Aorta (tissue), 5 donors: ENCODE measurements at regions not wholly inside any gene's neighbourhood (a gene's known extent, or its start where the extent isn't known, plus 50 kb on each side); places are given as distances from the start of the nearest gene placed in this dataset.

Experiments used
- ATAC-seq: fragments of 200-7000 bp; cut with Tn5 transposase; one replicate; pipeline ENCODE4 v1.9.1; 2022; ENCODE audit warnings: moderate library complexity; ENCODE audit not compliant: low FRiP score
- DNase-seq, 2 donors: peaks; one replicate each; pipeline ENCODE4 v3.0.0-alpha.2; 2020
- H3K27ac ChIP-seq, 2 donors: one replicate each; pipeline ENCODE4 v1.5.1; 2013; ENCODE audit warnings: low read length in 2 of 2, mild to moderate bottlenecking in 2 of 2, moderate library complexity in 2 of 2, control low read depth in 1 of 2, inconsistent platforms in 1 of 2, low read depth in 1 of 2
- H3K27me3 ChIP-seq, 2 donors: one replicate each; pipeline ENCODE4 v1.6.1; 2013; ENCODE audit warnings: control low read depth in 1 of 2, low read length in 1 of 2, mild to moderate bottlenecking in 1 of 2, moderate library complexity in 1 of 2; ENCODE audit not compliant: insufficient read depth in 2 of 2, control insufficient read depth in 1 of 2
- H3K36me3 ChIP-seq, 2 donors: one replicate each; pipeline ENCODE4 v1.6.1; 2013; ENCODE audit warnings: control low read depth in 1 of 2, low read length in 1 of 2, mild to moderate bottlenecking in 1 of 2; ENCODE audit not compliant: insufficient read depth in 2 of 2, control insufficient read depth in 1 of 2
- H3K4me1 ChIP-seq, 2 donors: one replicate each; pipeline ENCODE4 v1.6.1; 2013; ENCODE audit warnings: low read length in 2 of 2, control low read depth in 1 of 2, mild to moderate bottlenecking in 1 of 2, moderate library complexity in 1 of 2; ENCODE audit not compliant: insufficient read depth in 2 of 2, control insufficient read depth in 1 of 2
- H3K4me3 ChIP-seq, 2 donors: one replicate each; pipeline ENCODE4 v1.5.1; 2013; ENCODE audit warnings: low read length in 2 of 2, control low read depth in 1 of 2, mild to moderate bottlenecking in 1 of 2
- H3K9me3 ChIP-seq: one replicate; pipeline ENCODE4 v1.6.1; 2013; ENCODE audit warnings: mild to moderate bottlenecking, low read length; ENCODE audit not compliant: control insufficient read depth
- WGBS, 2 donors: extraction: QIAGEN DNeasy Blood & Tissue Kit; methylation state at CpG; one replicate each; pipeline ENCODE4 v1.1.7; 2013; 5-methylcytosine and 5-hydroxymethylcytosine counted together
- intact Hi-C, 2 donors: fragments of 100-400 bp; cut with DNase I; formaldehyde crosslinking; loops; one replicate each; pipeline versions ENCODE4 v1.14.2 to v1.15.0; 2022
- donor health status: healthy with polysubstance abuse.
- donor health status: Bipolar disorder and iron deficiency.
- donor health status: DM: no; HTN: no; CAD: no.
- donor health status: DM: no; HTN: no; CAD: no.
- donor health status: DM: yes; HTN: yes; CAD: no.

DNA sequence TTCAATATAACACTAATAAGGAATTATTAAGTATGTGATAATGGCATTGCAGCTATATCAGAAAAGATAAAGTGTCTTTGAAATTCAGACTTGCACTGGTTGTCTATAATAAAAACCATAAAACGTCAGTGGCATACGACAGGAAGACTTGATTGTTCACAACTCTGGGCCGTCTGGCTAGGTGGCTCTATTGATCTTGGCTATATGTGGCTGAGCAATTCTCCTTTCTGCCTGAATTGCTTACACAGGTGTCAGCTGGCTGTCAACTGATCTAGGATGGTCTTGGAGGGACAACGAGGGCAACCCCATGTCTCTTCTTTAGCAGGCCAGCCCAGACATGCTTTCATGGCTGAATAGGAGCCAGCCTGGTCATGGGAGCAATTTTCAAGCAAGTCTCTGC, 359.1 kb downstream of the QKI start:
- no peak overlapping the region for H3K27ac ChIP-seq
- 68 to 73% methylated on average over 4 of the region's 4 CpGs for WGBS, 2 donors

GRCh38 chr6:163772701-163773100, 358.2 kb downstream of the QKI start:
- Histone ChIP-seq H3K36me3 (no peaks in the 10 kb centered on the region), H3K27ac (no peak overlapping the region), H3K9me3 (peaks cover 1% of the 10 kb centered on the region), H3K4me3 (no peak overlapping the region), H3K27me3 (no peaks in the 10 kb centered on the region), H3K4me1 (no peaks in the 10 kb centered on the region)
- DNase-seq (no peak), ATAC-seq (no peak)
- 77 to 91% methylated on average over 1 of the region's 1 CpG for WGBS, 2 donors
- intact Hi-C loops, result no loop called here

More for the DNA sequence above, 359.1 kb downstream of the QKI start:
- H3K9me3 ChIP-seq, result peaks cover 1% of the 10 kb centered on the region
- ATAC-seq (no peak), DNase-seq (no peak)
- H3K4me1 ChIP-seq, result no peaks in the 10 kb centered on the region
- intact Hi-C loops, result no loop called here
- no peaks in the 10 kb centered on the region for H3K36me3 ChIP-seq
- H3K4me3 ChIP-seq, result no peak overlapping the region
- no peaks in the 10 kb centered on the region for H3K27me3 ChIP-seq

DNA sequence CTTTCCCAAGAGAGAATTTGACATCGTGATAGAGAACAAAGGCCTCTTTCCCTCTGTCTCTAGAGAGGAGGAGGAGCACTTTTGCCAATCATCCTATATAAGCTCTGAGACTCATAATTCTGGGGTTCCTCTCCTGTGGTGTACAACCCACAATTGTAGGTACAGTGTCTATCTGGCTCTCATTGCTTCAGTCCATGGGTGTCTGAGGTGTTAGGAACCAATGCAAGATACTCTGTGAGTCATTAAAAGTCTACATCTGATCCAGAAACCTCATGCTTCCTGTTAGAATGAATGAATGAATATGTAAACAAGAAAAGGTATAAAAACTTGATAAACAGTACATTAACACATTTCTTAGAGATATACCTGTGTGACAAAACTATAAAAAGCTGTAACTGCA, 356.7 kb downstream of the QKI start:
- intact Hi-C loops, result no loop called here
- no peak for DNase-seq
- WGBS, 2 donors, result 68 to 70% methylated on average over 1 of the region's 1 CpG
- Histone ChIP-seq H3K4me3 (no peak overlapping the region), H3K4me1 (no peaks in the 10 kb centered on the region), H3K9me3 (peaks cover 1% of the 10 kb centered on the region), H3K27ac (no peak overlapping the region), H3K36me3 (no peaks in the 10 kb centered on the region), H3K27me3 (no peaks in the 10 kb centered on the region)
- no peak for ATAC-seq

- Histone ChIP-seq H3K27me3 (no peaks in the 10 kb centered on the region), H3K27ac (no peak overlapping the region), H3K4me3 (no peak overlapping the region), H3K9me3 (no peaks in the 10 kb centered on the region), H3K36me3 (no peaks in the 10 kb centered on the region), H3K4me1 (no peaks in the 10 kb centered on the region)
- intact Hi-C loops, result no loop called here
- DNase-seq (no peak), ATAC-seq (no peak)
Measured at GRCh38 chr6:163768905-163769304, 354.4 kb downstream of the QKI start.

DNA sequence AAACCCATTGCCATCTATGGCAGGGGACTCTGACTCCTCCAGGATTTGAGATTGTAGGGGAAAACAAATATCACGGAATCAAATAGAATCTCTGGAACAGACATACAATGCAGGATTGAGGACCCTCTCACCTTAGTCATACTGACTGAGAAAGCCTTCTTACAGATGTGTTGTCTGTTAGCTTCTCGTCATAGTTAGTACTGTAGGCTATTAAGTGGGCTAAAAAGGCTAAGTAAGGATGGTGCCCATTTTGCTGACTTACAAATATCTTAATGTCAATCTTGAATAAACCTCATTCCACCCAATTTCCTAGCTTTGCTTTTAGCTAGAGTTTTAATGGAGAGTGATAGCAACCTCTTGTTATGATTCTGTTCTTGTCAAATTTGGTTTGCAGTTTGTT, 352.4 kb downstream of the QKI start:
- Histone ChIP-seq H3K36me3 (no peaks in the 10 kb centered on the region), H3K9me3 (peaks cover 1% of the 10 kb centered on the region), H3K4me1 (no peaks in the 10 kb centered on the region), H3K27me3 (no peaks in the 10 kb centered on the region), H3K27ac (no peak overlapping the region), H3K4me3 (no peak overlapping the region)
- DNase-seq (no peak), ATAC-seq (no peak)
- intact Hi-C loops, result no loop called here
- WGBS, 2 donors, result 88 to 95% methylated on average over 2 of the region's 2 CpGs

DNA sequence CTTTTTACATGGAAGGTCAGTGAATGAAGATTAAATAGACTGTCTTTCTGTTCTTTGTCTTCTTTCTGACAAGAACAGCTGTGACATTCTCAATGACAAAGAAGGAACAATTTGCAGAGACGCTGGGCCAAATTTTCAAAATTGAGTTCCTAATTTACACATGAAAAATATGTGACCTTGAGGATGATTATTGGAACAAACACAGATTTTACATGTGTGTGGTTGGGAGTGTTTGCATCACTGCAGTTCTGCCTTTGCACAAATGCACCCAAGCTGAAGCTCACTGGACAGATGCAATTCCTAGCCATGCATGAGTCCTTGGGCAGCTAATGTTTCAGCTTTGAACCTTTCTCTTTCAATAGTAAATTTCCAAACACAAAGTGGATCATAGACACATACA, 350.8 kb downstream of the QKI start:
- ATAC-seq, result no peak
- H3K36me3 ChIP-seq, result no peaks in the 10 kb centered on the region
- WGBS, 2 donors, result 84 to 95% methylated on average over 1 of the region's 1 CpG
- no peak overlapping the region for H3K4me3 ChIP-seq
- intact Hi-C loops, result no loop called here
- no peak overlapping the region for H3K27ac ChIP-seq
- no peaks in the 10 kb centered on the region for H3K4me1 ChIP-seq
- H3K27me3 ChIP-seq, result no peaks in the 10 kb centered on the region
- DNase-seq, result no peak
- H3K9me3 ChIP-seq, result peaks cover 1% of the 10 kb centered on the region

DNA sequence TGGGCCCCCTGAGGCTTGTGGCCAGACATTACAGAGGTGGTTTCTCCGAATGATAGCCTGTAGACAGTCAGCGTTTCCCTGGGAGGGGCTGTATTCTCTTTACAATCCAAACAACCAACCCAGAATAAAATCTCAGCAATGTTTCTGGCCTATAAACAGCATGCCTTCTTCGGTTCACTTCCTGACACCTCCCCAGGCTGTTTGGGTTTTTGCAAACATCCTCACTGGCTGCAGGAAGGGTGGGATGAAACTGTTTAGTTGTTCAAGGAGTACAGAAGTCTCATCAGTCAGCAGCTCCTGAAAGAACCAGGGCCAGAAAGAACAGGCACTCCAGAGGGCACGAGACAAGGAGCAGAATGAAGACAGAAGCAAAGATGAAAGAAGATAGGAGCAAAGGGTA, 350.0 kb downstream of the QKI start:
- no peak for ATAC-seq
- H3K27ac ChIP-seq, result no peak overlapping the region
- H3K4me3 ChIP-seq, result no peak overlapping the region
- DNase-seq, result no peak
- H3K9me3 ChIP-seq, result peaks cover 1% of the 10 kb centered on the region
- intact Hi-C loops, result no loop called here
- H3K4me1 ChIP-seq, result no peaks in the 10 kb centered on the region
- no peaks in the 10 kb centered on the region for H3K36me3 ChIP-seq
- no peaks in the 10 kb centered on the region for H3K27me3 ChIP-seq
- 32 to 54% methylated on average over 4 of the region's 4 CpGs for WGBS, 2 donors

GRCh38 chr6:163761481-163761880, 347.0 kb downstream of the QKI start:
- intact Hi-C loops, result no loop called here
- WGBS, 2 donors, result 83 to 86% methylated on average over 3 of the region's 3 CpGs
- Histone ChIP-seq H3K27me3 (no peaks in the 10 kb centered on the region), H3K9me3 (peaks cover 1% of the 10 kb centered on the region), H3K36me3 (no peaks in the 10 kb centered on the region), H3K27ac (no peak overlapping the region), H3K4me1 (no peaks in the 10 kb centered on the region), H3K4me3 (no peak overlapping the region)
- ATAC-seq (no peak), DNase-seq (no peak)

GRCh38 chr6:163760860-163761259, 346.3 kb downstream of the QKI start:
- no peaks in the 10 kb centered on the region for H3K27me3 ChIP-seq
- no peaks in the 10 kb centered on the region for H3K36me3 ChIP-seq
- peaks cover 1% of the 10 kb centered on the region for H3K9me3 ChIP-seq
- intact Hi-C loops, result no loop called here
- ATAC-seq (no peak), DNase-seq (no peak)
- 42 to 56% methylated on average over 3 of the region's 3 CpGs for WGBS, 2 donors
- H3K27ac ChIP-seq, result no peak overlapping the region
- H3K4me1 ChIP-seq, result no peaks in the 10 kb centered on the region
- no peak overlapping the region for H3K4me3 ChIP-seq
